HEK293 (cell line): ENCODE measurements at regions not wholly inside any gene's neighbourhood (a gene's known extent, or its start where the extent isn't known, plus 50 kb on each side); places are given as distances from the start of the nearest gene placed in this dataset.

Source experiments
- BCL11A ChIP-seq: fragments of 450-650 bp; formaldehyde crosslinking; IDR thresholded peaks from 2 replicates; pipeline ENCODE4 v1.5.1; 2016; ENCODE audit warnings: low read depth, missing biosample characterization, missing genetic modification characterization
- REPIN1 ChIP-seq: fragments of 450-650 bp; formaldehyde crosslinking; IDR thresholded peaks from 2 replicates; pipeline ENCODE4 v1.5.1; 2017; ENCODE audit warnings: missing biosample characterization, missing genetic modification characterization, low read depth
- SCRT2 ChIP-seq: fragments of 450-650 bp; formaldehyde crosslinking; IDR thresholded peaks from 2 replicates; pipeline ENCODE4 v1.5.1; 2016; ENCODE audit warnings: missing biosample characterization, missing genetic modification characterization
- ZNF10 ChIP-seq: fragments of 450-650 bp; formaldehyde crosslinking; IDR thresholded peaks from 2 replicates; pipeline ENCODE4 v1.5.1; 2017; ENCODE audit warnings: missing biosample characterization, missing genetic modification characterization
- ZNF423 ChIP-seq: fragments of 450-650 bp; formaldehyde crosslinking; IDR thresholded peaks from 2 replicates; pipeline ENCODE4 v1.5.1; 2016; ENCODE audit warnings: missing biosample characterization, missing genetic modification characterization
- ZNF514 ChIP-seq: fragments of 450-650 bp; formaldehyde crosslinking; IDR thresholded peaks from 2 replicates; pipeline ENCODE4 v1.5.1; 2016; ENCODE audit warnings: missing biosample characterization, missing genetic modification characterization
- ZNF596 ChIP-seq: fragments of 450-650 bp; IDR thresholded peaks from 2 replicates; pipeline ENCODE4 v1.5.0; 2018; ENCODE audit warnings: missing biosample characterization, mild to moderate bottlenecking, missing genetic modification characterization, moderate library complexity
- TF ChIP-seq, protein P1 (sequence below): fragments of 450-650 bp; formaldehyde crosslinking; IDR thresholded peaks from 2 replicates; pipeline ENCODE4 v1.5.1; 2016; ENCODE audit warnings: missing biosample characterization, missing genetic modification characterization
- TF ChIP-seq, protein P2 (sequence below): fragments of 450-650 bp; IDR thresholded peaks from 2 replicates; pipeline ENCODE4 v1.5.1; 2018; ENCODE audit warnings: missing biosample characterization, missing genetic modification characterization

DNA sequence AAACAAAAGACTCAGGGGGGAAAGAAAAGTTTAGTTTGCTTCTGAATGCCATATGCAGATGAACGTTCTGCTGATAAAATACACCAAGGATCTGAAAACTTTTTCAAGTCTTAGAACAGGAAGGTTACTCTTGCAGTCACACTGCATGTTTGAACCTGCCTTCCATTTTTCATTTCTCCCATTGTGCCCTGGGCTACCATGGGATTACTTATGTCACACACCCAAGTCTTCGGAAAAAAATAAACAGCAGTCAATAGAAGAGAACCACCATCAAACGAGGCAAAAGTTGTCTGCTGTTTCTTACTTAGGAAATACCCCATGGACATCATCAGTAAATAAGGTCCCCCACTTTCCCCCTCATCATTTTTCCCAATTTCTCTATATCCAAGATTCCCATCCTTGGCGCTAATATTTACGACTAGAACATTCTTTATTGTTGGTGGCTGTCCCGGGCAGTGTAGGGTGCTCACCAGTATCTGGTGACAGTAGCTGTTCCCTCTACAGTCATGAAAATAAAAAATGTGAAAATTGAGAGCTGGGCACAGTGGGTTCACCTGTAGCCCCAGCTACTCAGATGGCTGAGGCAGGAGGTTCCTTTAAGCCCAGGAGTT lies 202.5 kb downstream of the BCAS1 start:
- TF ChIP-seq, protein P1, sequence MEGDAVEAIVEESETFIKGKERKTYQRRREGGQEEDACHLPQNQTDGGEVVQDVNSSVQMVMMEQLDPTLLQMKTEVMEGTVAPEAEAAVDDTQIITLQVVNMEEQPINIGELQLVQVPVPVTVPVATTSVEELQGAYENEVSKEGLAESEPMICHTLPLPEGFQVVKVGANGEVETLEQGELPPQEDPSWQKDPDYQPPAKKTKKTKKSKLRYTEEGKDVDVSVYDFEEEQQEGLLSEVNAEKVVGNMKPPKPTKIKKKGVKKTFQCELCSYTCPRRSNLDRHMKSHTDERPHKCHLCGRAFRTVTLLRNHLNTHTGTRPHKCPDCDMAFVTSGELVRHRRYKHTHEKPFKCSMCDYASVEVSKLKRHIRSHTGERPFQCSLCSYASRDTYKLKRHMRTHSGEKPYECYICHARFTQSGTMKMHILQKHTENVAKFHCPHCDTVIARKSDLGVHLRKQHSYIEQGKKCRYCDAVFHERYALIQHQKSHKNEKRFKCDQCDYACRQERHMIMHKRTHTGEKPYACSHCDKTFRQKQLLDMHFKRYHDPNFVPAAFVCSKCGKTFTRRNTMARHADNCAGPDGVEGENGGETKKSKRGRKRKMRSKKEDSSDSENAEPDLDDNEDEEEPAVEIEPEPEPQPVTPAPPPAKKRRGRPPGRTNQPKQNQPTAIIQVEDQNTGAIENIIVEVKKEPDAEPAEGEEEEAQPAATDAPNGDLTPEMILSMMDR (tag by site-specific recombination), result no peak
- TF ChIP-seq ZNF10 (tag by site-specific recombination) (no peak), ZNF514 (tag by site-specific recombination) (no peak), BCL11A (tag by site-specific recombination) (no peak), SCRT2 (tag by site-specific recombination) (no peak), ZNF596 (tag by site-specific recombination) (no peak), REPIN1 (tag by site-specific recombination) (no peak), ZNF423 (no peak)
- TF ChIP-seq, protein P2, sequence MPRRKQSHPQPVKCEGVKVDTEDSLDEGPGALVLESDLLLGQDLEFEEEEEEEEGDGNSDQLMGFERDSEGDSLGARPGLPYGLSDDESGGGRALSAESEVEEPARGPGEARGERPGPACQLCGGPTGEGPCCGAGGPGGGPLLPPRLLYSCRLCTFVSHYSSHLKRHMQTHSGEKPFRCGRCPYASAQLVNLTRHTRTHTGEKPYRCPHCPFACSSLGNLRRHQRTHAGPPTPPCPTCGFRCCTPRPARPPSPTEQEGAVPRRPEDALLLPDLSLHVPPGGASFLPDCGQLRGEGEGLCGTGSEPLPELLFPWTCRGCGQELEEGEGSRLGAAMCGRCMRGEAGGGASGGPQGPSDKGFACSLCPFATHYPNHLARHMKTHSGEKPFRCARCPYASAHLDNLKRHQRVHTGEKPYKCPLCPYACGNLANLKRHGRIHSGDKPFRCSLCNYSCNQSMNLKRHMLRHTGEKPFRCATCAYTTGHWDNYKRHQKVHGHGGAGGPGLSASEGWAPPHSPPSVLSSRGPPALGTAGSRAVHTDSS (tag by site-specific recombination), result no peak
